ENCODE measurements at regions not wholly inside any gene's neighbourhood (a gene's known extent, or its start where the extent isn't known, plus 50 kb on each side); places are given as distances from the start of the nearest gene placed in this dataset.

- TF ChIP-seq, protein P1, sequence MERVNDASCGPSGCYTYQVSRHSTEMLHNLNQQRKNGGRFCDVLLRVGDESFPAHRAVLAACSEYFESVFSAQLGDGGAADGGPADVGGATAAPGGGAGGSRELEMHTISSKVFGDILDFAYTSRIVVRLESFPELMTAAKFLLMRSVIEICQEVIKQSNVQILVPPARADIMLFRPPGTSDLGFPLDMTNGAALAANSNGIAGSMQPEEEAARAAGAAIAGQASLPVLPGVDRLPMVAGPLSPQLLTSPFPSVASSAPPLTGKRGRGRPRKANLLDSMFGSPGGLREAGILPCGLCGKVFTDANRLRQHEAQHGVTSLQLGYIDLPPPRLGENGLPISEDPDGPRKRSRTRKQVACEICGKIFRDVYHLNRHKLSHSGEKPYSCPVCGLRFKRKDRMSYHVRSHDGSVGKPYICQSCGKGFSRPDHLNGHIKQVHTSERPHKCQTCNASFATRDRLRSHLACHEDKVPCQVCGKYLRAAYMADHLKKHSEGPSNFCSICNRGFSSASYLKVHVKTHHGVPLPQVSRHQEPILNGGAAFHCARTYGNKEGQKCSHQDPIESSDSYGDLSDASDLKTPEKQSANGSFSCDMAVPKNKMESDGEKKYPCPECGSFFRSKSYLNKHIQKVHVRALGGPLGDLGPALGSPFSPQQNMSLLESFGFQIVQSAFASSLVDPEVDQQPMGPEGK (tag by site-specific recombination; IDR thresholded peaks at IDR 0.05) = no peak
- TF ChIP-seq ZBTB26 (tag by site-specific recombination; optimal IDR thresholded peaks at IDR 0.05) = no peak
- TF ChIP-seq, protein P2, sequence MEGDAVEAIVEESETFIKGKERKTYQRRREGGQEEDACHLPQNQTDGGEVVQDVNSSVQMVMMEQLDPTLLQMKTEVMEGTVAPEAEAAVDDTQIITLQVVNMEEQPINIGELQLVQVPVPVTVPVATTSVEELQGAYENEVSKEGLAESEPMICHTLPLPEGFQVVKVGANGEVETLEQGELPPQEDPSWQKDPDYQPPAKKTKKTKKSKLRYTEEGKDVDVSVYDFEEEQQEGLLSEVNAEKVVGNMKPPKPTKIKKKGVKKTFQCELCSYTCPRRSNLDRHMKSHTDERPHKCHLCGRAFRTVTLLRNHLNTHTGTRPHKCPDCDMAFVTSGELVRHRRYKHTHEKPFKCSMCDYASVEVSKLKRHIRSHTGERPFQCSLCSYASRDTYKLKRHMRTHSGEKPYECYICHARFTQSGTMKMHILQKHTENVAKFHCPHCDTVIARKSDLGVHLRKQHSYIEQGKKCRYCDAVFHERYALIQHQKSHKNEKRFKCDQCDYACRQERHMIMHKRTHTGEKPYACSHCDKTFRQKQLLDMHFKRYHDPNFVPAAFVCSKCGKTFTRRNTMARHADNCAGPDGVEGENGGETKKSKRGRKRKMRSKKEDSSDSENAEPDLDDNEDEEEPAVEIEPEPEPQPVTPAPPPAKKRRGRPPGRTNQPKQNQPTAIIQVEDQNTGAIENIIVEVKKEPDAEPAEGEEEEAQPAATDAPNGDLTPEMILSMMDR (tag by site-specific recombination; IDR thresholded peaks at IDR 0.05) = no peak
- no peak for TF ChIP-seq REPIN1 (tag by site-specific recombination; IDR thresholded peaks at IDR 0.05; ENCODE audit: low read depth)
- TF ChIP-seq YY1 (tag by site-specific recombination; IDR thresholded peaks at IDR 0.05) = no peak
- TF ChIP-seq ZNF24 (tag by site-specific recombination; IDR thresholded peaks at IDR 0.05) = no peak
- TF ChIP-seq REST (tag by site-specific recombination; IDR thresholded peaks at IDR 0.05) = no peak
- TF ChIP-seq ZFP41 (tag by site-specific recombination; IDR thresholded peaks at IDR 0.05; ENCODE audit: borderline replicate concordance) = no peak
- no peak for TF ChIP-seq ZNF513 (tag by site-specific recombination; IDR thresholded peaks at IDR 0.05)
- TF ChIP-seq ZNF473 (tag by site-specific recombination; IDR thresholded peaks at IDR 0.05) = no peak
- TF ChIP-seq ZNF394 (tag by site-specific recombination; IDR thresholded peaks at IDR 0.05; ENCODE audit: borderline replicate concordance) = no peak
- no peak for TF ChIP-seq ZBTB17 (tag by site-specific recombination; IDR thresholded peaks at IDR 0.05)
- TF ChIP-seq MYNN (tag by site-specific recombination; IDR thresholded peaks at IDR 0.05; ENCODE audit: borderline replicate concordance) = no peak
- no peak for TF ChIP-seq ZNF114 (tag by site-specific recombination; IDR thresholded peaks at IDR 0.05)
These were observed 635.9 kb downstream of the CDH18 start for GRCh38 chr5:19352120-19352519.

Measured in HEK293 (cell line).